GM21367 (cell line): ENCODE measurements at regions not wholly inside any gene's neighbourhood (a gene's known extent, or its start where the extent isn't known, plus 50 kb on each side); places are given as distances from the start of the nearest gene placed in this dataset.

Experiments used
- ATAC-seq: cut with Tn5 transposase; IDR thresholded peaks from one replicate; pipeline ENCODE4 v1.9.1; 2021; ENCODE audit not compliant: unreplicated experiment

DNA sequence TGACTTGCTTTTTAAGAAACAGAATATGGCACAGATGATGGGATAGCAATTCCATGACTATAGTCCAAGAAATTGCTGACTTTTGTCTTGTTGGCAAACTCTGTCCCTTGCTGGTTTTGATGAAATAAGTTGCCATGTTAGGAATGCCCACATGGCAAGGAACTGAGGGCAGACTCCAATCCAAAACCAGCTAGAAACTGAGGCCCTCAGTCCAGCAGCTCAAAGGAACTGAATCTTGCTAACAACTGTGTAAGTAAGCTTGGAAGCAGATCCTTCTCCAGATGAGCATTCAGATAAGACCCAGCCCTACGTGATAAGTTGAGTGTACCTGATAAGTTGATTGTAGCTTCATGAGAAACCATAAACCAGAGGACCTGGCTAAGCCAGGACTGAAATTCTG lies 64.3 kb upstream of the BMPER start:
- no peak for ATAC-seq

DNA sequence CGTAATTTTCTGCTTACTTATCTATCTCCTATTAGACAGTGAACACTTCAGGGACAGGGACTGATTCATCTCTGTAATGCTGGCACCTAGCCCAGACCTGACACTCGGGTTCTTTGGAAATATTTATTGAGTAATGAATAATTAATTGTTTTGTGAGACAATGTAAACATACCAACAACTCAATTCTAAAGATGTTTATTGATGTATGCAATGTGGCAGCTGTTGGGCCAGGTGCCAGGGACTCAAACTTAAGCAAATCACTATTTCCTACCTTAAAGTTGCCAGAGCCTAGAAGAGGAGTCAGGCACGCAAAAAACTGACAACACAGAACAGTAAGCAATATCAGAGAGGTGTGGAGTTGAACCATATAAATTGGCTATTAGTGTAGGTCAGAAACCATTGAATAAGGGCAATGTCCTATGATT lies 63.6 kb upstream of the BMPER start:
- ATAC-seq = no peak

DNA sequence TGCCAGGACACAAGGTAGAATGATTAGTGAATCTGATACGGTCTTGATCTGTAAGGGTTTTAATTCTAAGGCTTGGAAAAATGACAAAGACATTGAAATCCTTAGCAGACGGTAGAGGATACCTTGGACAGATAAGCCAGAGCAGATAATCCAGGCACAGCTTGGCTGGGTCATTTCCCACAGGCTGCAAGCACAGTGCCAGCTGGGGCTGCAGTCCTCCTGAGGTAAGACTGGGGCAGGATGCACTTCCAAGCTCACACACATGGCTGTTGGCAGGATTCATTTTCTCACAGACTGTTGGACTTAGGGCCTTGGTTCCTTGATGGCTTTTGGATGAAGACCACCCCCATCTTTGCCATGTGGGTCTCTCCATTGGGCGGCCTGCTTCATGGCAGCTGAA lies 63.2 kb upstream of the BMPER start:
- ATAC-seq = no peak

- ATAC-seq = no peak
Observed at GRCh38 chr7:33845991-33846509, 59.3 kb upstream of the BMPER start.

- ATAC-seq = no peak
Observed at GRCh38 chr7:33849004-33849403, 56.3 kb upstream of the BMPER start.

DNA sequence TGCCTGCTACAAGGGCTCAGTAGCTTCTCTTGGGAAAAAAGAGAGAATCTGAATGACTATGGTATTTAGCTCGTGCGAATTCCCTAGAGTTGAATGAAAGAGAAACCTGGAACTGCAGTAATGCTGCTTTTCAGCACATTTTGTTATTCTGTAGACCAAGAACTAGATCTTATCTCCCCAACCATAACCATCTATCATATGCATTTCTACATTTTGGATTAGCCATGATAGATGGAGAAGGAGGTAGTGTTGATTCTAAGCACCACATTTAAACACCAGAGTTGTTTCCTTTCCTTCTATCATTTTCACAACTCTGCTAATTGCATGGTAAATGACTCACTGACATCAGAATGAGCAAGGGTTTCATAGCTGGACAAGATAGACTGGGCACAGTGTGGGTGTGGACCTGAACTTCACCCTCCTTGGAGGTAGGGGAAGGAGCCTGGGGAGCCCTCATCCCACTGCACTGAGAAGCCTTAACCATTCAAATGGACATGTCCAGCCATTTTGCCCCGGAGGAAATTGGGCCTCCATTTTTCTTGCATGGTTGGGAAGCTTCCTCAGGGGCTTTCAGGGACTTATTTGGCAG lies 55.3 kb upstream of the BMPER start:
- ATAC-seq = no peak

DNA sequence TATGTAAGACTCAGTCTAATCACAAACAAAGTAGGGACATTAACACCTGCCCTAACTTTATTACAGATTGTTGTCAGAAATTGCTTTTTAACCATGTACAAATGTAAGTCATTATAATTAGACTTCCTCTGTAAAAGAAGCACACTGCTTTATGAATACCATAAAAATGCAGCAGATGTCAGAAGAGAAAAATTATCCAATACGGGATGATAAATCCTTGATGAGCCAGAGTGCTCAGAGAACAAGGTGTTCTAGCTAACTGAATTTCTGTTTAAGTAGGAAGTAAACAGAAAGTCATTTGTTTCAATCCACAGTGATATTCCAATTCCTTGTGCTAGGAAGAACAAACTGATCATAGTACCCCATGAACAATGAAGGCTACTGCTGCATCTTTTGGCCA lies 54.6 kb upstream of the BMPER start:
- ATAC-seq = no peak

- ATAC-seq = no peak
Observed at GRCh38 chr7:33852838-33853237, 52.5 kb upstream of the BMPER start.

DNA sequence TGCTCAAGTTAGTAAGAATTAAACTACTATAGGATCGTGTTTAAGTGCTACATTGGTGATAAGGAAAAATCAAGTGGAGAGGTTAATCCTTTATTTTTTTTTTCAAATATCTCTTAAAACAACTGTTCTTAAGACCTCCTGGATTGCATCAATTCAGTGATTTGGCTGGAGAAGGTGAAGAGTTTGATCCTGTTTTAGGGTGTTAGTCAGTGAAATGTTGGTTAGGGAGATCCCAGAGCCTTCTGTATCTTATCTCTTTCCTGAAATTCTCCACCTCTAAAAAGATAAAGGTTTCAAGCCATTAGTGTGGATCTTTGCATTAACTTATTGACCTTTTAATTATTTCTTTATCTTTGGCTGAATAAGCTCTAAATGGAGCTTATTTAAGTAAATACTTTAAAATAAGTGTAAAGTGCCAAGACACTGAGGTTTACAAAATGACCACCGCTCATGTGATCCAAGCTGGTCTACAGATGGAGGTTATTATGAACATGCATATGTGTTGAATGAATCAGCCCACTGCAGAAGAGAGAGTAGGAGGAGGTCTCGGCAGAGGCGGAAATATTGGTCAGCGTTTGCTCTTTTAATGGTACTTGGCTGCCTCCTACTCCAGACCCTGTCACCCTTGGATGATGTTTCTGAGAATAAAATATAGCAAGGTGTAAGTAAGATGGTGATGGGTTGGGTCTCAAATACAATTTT lies 51.8 kb upstream of the BMPER start:
- no peak for ATAC-seq

GRCh38 chr7:33854178-33854577 lies 51.2 kb upstream of the BMPER start:
- no peak for ATAC-seq

DNA sequence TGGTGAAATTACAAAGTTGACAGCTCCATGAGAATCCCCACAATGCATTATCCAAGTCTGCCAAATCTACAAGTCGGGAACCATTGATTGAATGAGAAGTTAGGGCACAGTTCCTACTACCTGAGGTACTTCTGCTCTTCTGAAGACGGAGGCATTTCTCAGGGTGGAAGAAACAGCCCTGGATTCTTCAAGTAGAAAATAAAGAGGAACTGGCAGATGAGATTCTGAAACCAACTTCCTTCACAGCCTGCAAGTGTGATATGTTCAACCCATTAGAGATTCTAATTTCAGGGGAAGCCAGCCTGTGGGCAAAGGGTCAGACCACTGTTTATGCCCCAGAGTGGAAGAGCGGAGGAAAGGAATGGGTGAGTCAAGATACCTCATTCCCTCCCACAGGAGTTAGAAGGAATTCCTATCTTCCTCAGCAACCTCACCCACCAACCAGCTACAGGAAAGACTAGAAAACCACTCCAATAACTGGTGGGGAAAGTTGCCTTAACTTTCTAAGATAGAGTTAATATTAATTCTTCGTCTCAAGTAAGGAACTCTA lies 50.5 kb upstream of the BMPER start:
- ATAC-seq = no peak
